ENCODE measurements at regions not wholly inside any gene's neighbourhood (a gene's known extent, or its start where the extent isn't known, plus 50 kb on each side); places are given as distances from the start of the nearest gene placed in this dataset.

DNA sequence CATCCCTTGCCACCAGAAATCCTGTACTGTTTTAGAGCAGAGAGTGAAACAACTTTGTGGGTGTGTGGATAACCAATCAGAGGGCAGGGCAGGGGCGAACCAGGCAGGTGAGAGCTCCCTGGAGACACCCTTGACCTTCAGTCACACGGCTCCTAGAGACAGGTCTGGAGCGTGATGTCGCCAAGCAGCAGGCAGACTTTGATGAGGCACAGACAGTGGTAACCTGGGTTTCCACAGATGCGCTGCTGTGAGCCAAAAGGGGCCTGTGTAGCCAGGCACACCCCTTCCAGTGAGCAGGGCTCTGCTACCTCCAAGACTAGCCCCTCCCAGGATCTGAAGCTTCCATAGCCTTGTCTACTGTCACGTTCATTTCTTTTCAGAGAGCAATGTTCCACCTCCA lies 317.8 kb upstream of the ADCY2 start:
- Mint-ChIP-seq H3K36me3 (no peaks in the 10 kb centered on the region), H3K27ac (peak overlapping the region in 1 of 7 donors; percentile 63), H3K27me3 (ENCODE audit: low read depth in 3 of 3) (peaks cover 0 to 3% (median 2%) of the 10 kb centered on the region in 3 donors), H3K9me3 (no peaks in the 10 kb centered on the region), H3K4me1 (no peaks in the 10 kb centered on the region), H3K4me3 (no peak overlapping the region)
- Histone ChIP-seq H3K4me1 (ENCODE audit: control insufficient read depth in 1 of 2, insufficient read depth in 2 of 2, low read length in 2 of 2) (no peaks in the 10 kb centered on the region), H4K20me1 (ENCODE audit: insufficient read depth, low read length) (no peaks in the 10 kb centered on the region), H3K79me2 (ENCODE audit: insufficient read depth, low read length) (no peaks in the 10 kb centered on the region), H3K4me3 (replicated peaks in 1 of 3; ENCODE audit: low read depth in 2 of 3, low read length in 3 of 3) (no peak overlapping the region), H3K4me2 (replicated peaks; ENCODE audit: extremely low read depth, low read length, poor library complexity, severe bottlenecking) (no peak overlapping the region), H3K9ac (ENCODE audit: insufficient read depth, low read length, poor library complexity, severe bottlenecking) (no peak overlapping the region), H3K27me3 (ENCODE audit: control insufficient read depth in 2 of 2, insufficient read depth in 2 of 2, low read length in 2 of 2) (no peaks in the 10 kb centered on the region), H3K36me3 (replicated peaks in 1 of 2; ENCODE audit: control insufficient read depth in 1 of 2, insufficient read depth in 2 of 2, low read length in 2 of 2) (no peaks in the 10 kb centered on the region), H3K9me3 (replicated peaks in 1 of 2; ENCODE audit: control insufficient read depth in 1 of 2, insufficient read depth in 1 of 2, low read length in 2 of 2) (no peaks in the 10 kb centered on the region), H2AFZ (ENCODE audit: insufficient read depth, low read depth, low read length, poor library complexity, severe bottlenecking) (no peak overlapping the region), H3K27ac (ENCODE audit: low read depth in 1 of 2, low read length in 2 of 2) (no peak overlapping the region)
- no peak for DNase-seq
- TF ChIP-seq, protein P1, sequence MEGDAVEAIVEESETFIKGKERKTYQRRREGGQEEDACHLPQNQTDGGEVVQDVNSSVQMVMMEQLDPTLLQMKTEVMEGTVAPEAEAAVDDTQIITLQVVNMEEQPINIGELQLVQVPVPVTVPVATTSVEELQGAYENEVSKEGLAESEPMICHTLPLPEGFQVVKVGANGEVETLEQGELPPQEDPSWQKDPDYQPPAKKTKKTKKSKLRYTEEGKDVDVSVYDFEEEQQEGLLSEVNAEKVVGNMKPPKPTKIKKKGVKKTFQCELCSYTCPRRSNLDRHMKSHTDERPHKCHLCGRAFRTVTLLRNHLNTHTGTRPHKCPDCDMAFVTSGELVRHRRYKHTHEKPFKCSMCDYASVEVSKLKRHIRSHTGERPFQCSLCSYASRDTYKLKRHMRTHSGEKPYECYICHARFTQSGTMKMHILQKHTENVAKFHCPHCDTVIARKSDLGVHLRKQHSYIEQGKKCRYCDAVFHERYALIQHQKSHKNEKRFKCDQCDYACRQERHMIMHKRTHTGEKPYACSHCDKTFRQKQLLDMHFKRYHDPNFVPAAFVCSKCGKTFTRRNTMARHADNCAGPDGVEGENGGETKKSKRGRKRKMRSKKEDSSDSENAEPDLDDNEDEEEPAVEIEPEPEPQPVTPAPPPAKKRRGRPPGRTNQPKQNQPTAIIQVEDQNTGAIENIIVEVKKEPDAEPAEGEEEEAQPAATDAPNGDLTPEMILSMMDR (IDR thresholded peaks at IDR 0.05): no peak
- WGBS (ENCODE audit: insufficient coverage): 79% methylated on average over 6 of the region's 6 CpGs
- intact Hi-C loops (cut with micrococcal nuclease): no loop called here

DNA sequence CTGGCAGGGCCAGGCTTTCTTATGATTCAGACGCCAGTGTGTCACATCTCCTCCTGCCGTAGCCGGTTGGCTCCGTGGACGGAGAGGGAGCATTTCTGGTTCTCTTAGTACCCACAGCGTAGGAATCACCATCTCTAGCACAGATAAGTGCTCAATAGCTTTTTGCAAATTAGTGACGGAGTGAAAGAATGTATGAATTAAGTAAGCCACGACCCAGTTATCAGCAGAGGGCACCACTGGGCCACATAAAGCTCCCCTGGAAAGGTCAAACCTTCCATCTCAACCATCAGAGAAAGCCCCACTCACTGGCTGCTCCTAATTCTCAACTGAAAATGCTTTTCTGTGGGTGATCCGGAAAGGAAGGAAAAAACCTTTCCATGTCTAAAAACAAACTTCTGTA lies 317.0 kb upstream of the ADCY2 start:
- Histone ChIP-seq H3K9ac (ENCODE audit: insufficient read depth, low read length, poor library complexity, severe bottlenecking) (no peak overlapping the region), H3K9me3 (replicated peaks in 1 of 2; ENCODE audit: control insufficient read depth in 1 of 2, insufficient read depth in 1 of 2, low read length in 2 of 2) (no peaks in the 10 kb centered on the region), H3K27ac (ENCODE audit: low read depth in 1 of 2, low read length in 2 of 2) (no peak overlapping the region), H3K36me3 (replicated peaks in 1 of 2; ENCODE audit: control insufficient read depth in 1 of 2, insufficient read depth in 2 of 2, low read length in 2 of 2) (no peaks in the 10 kb centered on the region), H3K4me1 (ENCODE audit: control insufficient read depth in 1 of 2, insufficient read depth in 2 of 2, low read length in 2 of 2) (no peaks in the 10 kb centered on the region), H3K79me2 (ENCODE audit: insufficient read depth, low read length) (no peaks in the 10 kb centered on the region), H3K27me3 (ENCODE audit: control insufficient read depth in 2 of 2, insufficient read depth in 2 of 2, low read length in 2 of 2) (no peaks in the 10 kb centered on the region), H2AFZ (ENCODE audit: insufficient read depth, low read depth, low read length, poor library complexity, severe bottlenecking) (no peak overlapping the region), H3K4me2 (replicated peaks; ENCODE audit: extremely low read depth, low read length, poor library complexity, severe bottlenecking) (no peak overlapping the region), H4K20me1 (ENCODE audit: insufficient read depth, low read length) (no peaks in the 10 kb centered on the region), H3K4me3 (replicated peaks in 1 of 3; ENCODE audit: low read depth in 2 of 3, low read length in 3 of 3) (no peak overlapping the region)
- Mint-ChIP-seq H3K4me3 (no peak overlapping the region), H3K27ac (peak overlapping the region in 1 of 7 donors; percentile 57), H3K27me3 (ENCODE audit: low read depth in 3 of 3) (peaks cover 0 to 3% (median 2%) of the 10 kb centered on the region in 3 donors), H3K36me3 (no peaks in the 10 kb centered on the region), H3K9me3 (no peaks in the 10 kb centered on the region), H3K4me1 (no peaks in the 10 kb centered on the region)
- TF ChIP-seq, protein P1 (IDR thresholded peaks at IDR 0.05): no peak
- WGBS (ENCODE audit: insufficient coverage): 84% methylated on average over 3 of the region's 9 CpGs
- intact Hi-C loops (cut with micrococcal nuclease): no loop called here
- no peak for DNase-seq
